H1 (cell line): ENCODE measurements at regions not wholly inside any gene's neighbourhood (a gene's known extent, or its start where the extent isn't known, plus 50 kb on each side); places are given as distances from the start of the nearest gene placed in this dataset.

Experiments
- CTCF ChIA-PET: fragments of 300-600 bp; sonication (Branson Sonifier 250); formaldehyde crosslinking; loops from one replicate; lab custom pipeline; 2021; ENCODE audit not compliant: partially characterized antibody; lab: Charles Lee
- POLR2A ChIA-PET: fragments of 300-600 bp; sonication (Branson Sonifier 250); formaldehyde crosslinking; loops from one replicate; lab custom pipeline; 2021; ENCODE audit warnings: inconsistent platforms; ENCODE audit not compliant: partially characterized antibody; lab: Charles Lee
- DNase-seq, 2 experiments: peaks; one replicate each; pipeline versions ENCODE4 v3.0.0 to v3.0.0-alpha.2; 2010 to 2022; ENCODE audit warnings: low spot score in 2 of 2, low read depth in 1 of 2, mixed read lengths in 1 of 2
- FAIRE-seq: peaks from 2 replicates; lab custom pipeline; 2011; peaks lifted over from hg19 to GRCh38; lab: Jason Lieb, UNC
- H2AFZ ChIP-seq: 2 replicates; pipeline ENCODE4 v1.8.1; 2012; ENCODE audit warnings: low read length, inconsistent platforms
- H2AK5ac ChIP-seq: 2 replicates; pipeline ENCODE4 v1.6.1; 2013; ENCODE audit warnings: low read depth, low read length
- H2BK120ac ChIP-seq: replicated peaks from 2 replicates; pipeline ENCODE3; 2013; ENCODE audit warnings: low read depth, low read length, inconsistent platforms
- H2BK12ac ChIP-seq: 2 replicates; pipeline ENCODE4 v1.6.1; 2013; ENCODE audit warnings: low read depth, low read length
- H2BK15ac ChIP-seq: 2 replicates; pipeline ENCODE4 v1.6.1; 2013; ENCODE audit warnings: low read length
- H2BK20ac ChIP-seq: 2 replicates; pipeline ENCODE4 v1.6.1; 2013; ENCODE audit warnings: low read length
- H2BK5ac ChIP-seq: 2 replicates; pipeline ENCODE4 v1.6.1; 2013; ENCODE audit warnings: low read depth, low read length
- H3K14ac ChIP-seq: 2 replicates; pipeline ENCODE4 v1.6.1; 2013; ENCODE audit warnings: inconsistent platforms; ENCODE audit not compliant: insufficient read length
- H3K18ac ChIP-seq: 2 replicates; pipeline ENCODE4 v1.6.1; 2013; ENCODE audit warnings: low read length; ENCODE audit errors: extremely low read depth
- H3K23ac ChIP-seq: 2 replicates; pipeline ENCODE4 v1.6.1; 2013; ENCODE audit warnings: inconsistent platforms; ENCODE audit not compliant: insufficient read length
- H3K23me2 ChIP-seq: 2 replicates; pipeline ENCODE4 v1.6.1; 2013; ENCODE audit warnings: low read depth, low read length
- H3K27ac ChIP-seq: 2 replicates; pipeline ENCODE4 v1.6.1; 2011; ENCODE audit warnings: low read depth, low read length, inconsistent platforms
- H3K27me3 ChIP-seq, 4 experiments: replicated peaks in 1 of 4; 1 replicate in 1 of 4; 2 replicates in 3 of 4; pipeline versions ENCODE4 v1.6.1 to v1.8.1; 2011 to 2013; ENCODE audit warnings: low read length in 3 of 4, mild to moderate bottlenecking in 3 of 4, inconsistent platforms in 2 of 4, mixed read lengths in 2 of 4, moderate library complexity in 1 of 4; ENCODE audit not compliant: control insufficient read depth in 3 of 4, insufficient read depth in 3 of 4; ENCODE audit errors: extremely low read depth in 1 of 4
- H3K36me3 ChIP-seq, 4 experiments: 2 replicates each; pipeline versions ENCODE4 v1.6.1 to v1.8.1; 2011 to 2013; ENCODE audit warnings: mild to moderate bottlenecking in 4 of 4, low read length in 3 of 4, moderate library complexity in 2 of 4, control low read depth in 1 of 4, inconsistent platforms in 1 of 4; ENCODE audit not compliant: insufficient read depth in 4 of 4, control insufficient read depth in 2 of 4
- H3K4ac ChIP-seq: replicated peaks from 2 replicates; pipeline ENCODE3; 2013; ENCODE audit warnings: low read length, low read depth, mixed read lengths, inconsistent platforms; ENCODE audit not compliant: insufficient read length
- H3K4me1 ChIP-seq, 4 experiments: replicated peaks in 1 of 4; 1 replicate in 1 of 4; 2 replicates in 3 of 4; pipeline versions ENCODE4 v1.6.1 to v1.8.1; 2011 to 2013; ENCODE audit warnings: low read length in 3 of 4, inconsistent platforms in 2 of 4, mixed read lengths in 1 of 4; ENCODE audit not compliant: insufficient read depth in 4 of 4, control insufficient read depth in 3 of 4
- H3K4me2 ChIP-seq, 2 experiments: 2 replicates each; pipeline versions ENCODE4 v1.6.1 to v1.8.1; 2011 to 2013; ENCODE audit warnings: low read depth in 2 of 2, low read length in 2 of 2, control low read depth in 1 of 2, inconsistent platforms in 1 of 2, mild to moderate bottlenecking in 1 of 2; ENCODE audit not compliant: insufficient read depth in 1 of 2
- H3K4me3 ChIP-seq, 4 experiments: fragments of 200-600, 300-600 bp in 1 of 4; sonication (generic), shearing (Covaris generic), sonication (Bioruptor Twin) in 1 of 4; 2 replicates each; pipeline versions ENCODE4 v1.5.1 to v1.8.1; 2011 to 2016; ENCODE audit warnings: low read length in 4 of 4, low read depth in 3 of 4, control low read depth in 2 of 4, inconsistent platforms in 2 of 4, mild to moderate bottlenecking in 2 of 4, mixed read lengths in 1 of 4, moderate library complexity in 1 of 4; ENCODE audit not compliant: insufficient read depth in 2 of 4; ENCODE audit errors: extremely low read depth in 1 of 4
- H3K56ac ChIP-seq: replicated peaks from 2 replicates; pipeline ENCODE3; 2013; ENCODE audit warnings: low read depth, mild to moderate bottlenecking, mixed read lengths, low read length, inconsistent platforms; ENCODE audit not compliant: insufficient read length
- H3K79me1 ChIP-seq: 2 replicates; pipeline ENCODE4 v1.6.1; 2013; ENCODE audit warnings: low read depth, low read length, control low read depth
- H3K79me2 ChIP-seq, 2 experiments: 2 replicates each; pipeline versions ENCODE4 v1.6.1 to v1.8.1; 2012 to 2013; ENCODE audit warnings: low read length in 2 of 2, mild to moderate bottlenecking in 2 of 2, inconsistent platforms in 1 of 2; ENCODE audit not compliant: insufficient read depth in 2 of 2, control insufficient read depth in 1 of 2
- H3K9ac ChIP-seq, 4 experiments: replicated peaks in 1 of 4; 1 replicate in 1 of 4; 2 replicates in 3 of 4; pipeline versions ENCODE4 v1.6.1 to v1.8.1; 2011 to 2013; ENCODE audit warnings: low read depth in 3 of 4, low read length in 3 of 4, control low read depth in 2 of 4, mild to moderate bottlenecking in 2 of 4, moderate library complexity in 2 of 4, inconsistent platforms in 1 of 4; ENCODE audit errors: extremely low read depth in 1 of 4
- H3K9me3 ChIP-seq, 2 experiments: 2 replicates each; pipeline versions ENCODE4 v1.6.1 to v1.8.1; 2012 to 2013; ENCODE audit warnings: mild to moderate bottlenecking in 2 of 2, moderate library complexity in 2 of 2, control low read depth in 1 of 2, inconsistent platforms in 1 of 2, low read depth in 1 of 2, low read length in 1 of 2, mixed read lengths in 1 of 2; ENCODE audit not compliant: insufficient read depth in 2 of 2
- H4K20me1 ChIP-seq, 2 experiments: replicated peaks in 1 of 2; 2 replicates each; pipeline versions ENCODE3 to v1.8.1; 2011 to 2013; ENCODE audit warnings: inconsistent platforms in 2 of 2, low read length in 2 of 2, mild to moderate bottlenecking in 1 of 2; ENCODE audit not compliant: insufficient read depth in 2 of 2, control insufficient read depth in 1 of 2
- H4K5ac ChIP-seq: 2 replicates; pipeline ENCODE4 v1.6.1; 2013; ENCODE audit warnings: low read length, low read depth, mixed read lengths, inconsistent platforms; ENCODE audit not compliant: insufficient read length
- H4K8ac ChIP-seq: 2 replicates; pipeline ENCODE4 v1.8.0; 2013; ENCODE audit warnings: mild to moderate bottlenecking, moderate library complexity, low read length, inconsistent platforms; ENCODE audit not compliant: insufficient read depth; ENCODE audit errors: extremely low read depth
- H4K91ac ChIP-seq: replicated peaks from 2 replicates; pipeline ENCODE3; 2013; ENCODE audit warnings: low read length, mixed read lengths, inconsistent platforms; ENCODE audit not compliant: insufficient read length
- CHD1 ChIP-seq: IDR thresholded peaks from 2 replicates; pipeline ENCODE4 v1.6.1; 2012; ENCODE audit warnings: low read depth, low read length, improper control_type of control experiment
- GABPA ChIP-seq: IDR thresholded peaks from 2 replicates; pipeline ENCODE4 v1.6.1; 2011; ENCODE audit warnings: mild to moderate bottlenecking, low read length, moderate library complexity, borderline replicate concordance; ENCODE audit not compliant: insufficient read depth
- JUN ChIP-seq: IDR thresholded peaks from 2 replicates; pipeline ENCODE4 v1.6.1; 2011; ENCODE audit warnings: low read depth, mild to moderate bottlenecking, improper control_type of control experiment, low read length
- MAFK ChIP-seq: IDR thresholded peaks from 2 replicates; pipeline ENCODE4 v1.6.1; 2012; ENCODE audit warnings: low read depth, mild to moderate bottlenecking, improper control_type of control experiment, low read length
- MAX ChIP-seq: IDR thresholded peaks from 2 replicates; pipeline ENCODE4 v1.6.1; 2012; ENCODE audit warnings: inconsistent platforms
- NRF1 ChIP-seq: IDR thresholded peaks from 2 replicates; pipeline ENCODE4 v1.6.1; 2011; ENCODE audit warnings: mild to moderate bottlenecking, low read depth, low read length, improper control_type of control experiment
- POLR2A ChIP-seq, 2 experiments: IDR thresholded peaks; 1 replicate in 1 of 2; 2 replicates in 1 of 2; pipeline ENCODE4 v1.6.1; 2011; ENCODE audit warnings: low read depth in 2 of 2, low read length in 2 of 2, mild to moderate bottlenecking in 2 of 2; ENCODE audit errors: control extremely low read depth in 1 of 2
- POLR2AphosphoS5 ChIP-seq: IDR thresholded peaks from 2 replicates; pipeline ENCODE4 v1.6.1; 2011; ENCODE audit warnings: low read depth, low read length
- SIN3A ChIP-seq, 2 experiments: IDR thresholded peaks in 1 of 2; conservative IDR thresholded peaks in 1 of 2; 2 replicates each; pipeline ENCODE4 v1.6.1; 2011 to 2012; ENCODE audit warnings: low read length in 2 of 2, improper control_type of control experiment in 1 of 2, low read depth in 1 of 2, mild to moderate bottlenecking in 1 of 2
- TBP ChIP-seq: IDR thresholded peaks from 2 replicates; pipeline ENCODE4 v1.6.1; 2011; ENCODE audit warnings: low read depth, low read length, improper control_type of control experiment
- WGBS, 2 experiments: shearing (Covaris generic) in 1 of 2; methylation state at CpG; one replicate each; pipeline versions ENCODE4 v1.1.6 to v1.1.7; 2013 to 2015; ENCODE audit warnings: low lambda C conversion rate in 2 of 2, mixed read lengths in 2 of 2, inconsistent platforms in 1 of 2, low coverage in 1 of 2, missing lambda C conversion rate in 1 of 2; ENCODE audit not compliant: insufficient replicate concordance in 2 of 2, insufficient coverage in 1 of 2, insufficient read length in 1 of 2; ENCODE audit errors: extremely low coverage in 1 of 2, missing lambda C conversion rate in 1 of 2; 5-methylcytosine and 5-hydroxymethylcytosine counted together

- POLR2A ChIA-PET = interaction anchor here (1.1 kb wide), 1 partner anchor 24 kb away, joined by 3 read pairs; no protein-coding TSS in a partner anchor
- H3K56ac ChIP-seq = no peak overlapping the region
- no peak for FAIRE-seq
Measured at GRCh38 chr4:3833326-3833989, 67.3 kb downstream of the ADRA2C start.

More at GRCh38 chr4:3833326-3833989, 67.3 kb downstream of the ADRA2C start:
- peak overlapping the region; percentile 37 for H4K91ac ChIP-seq
- no peak overlapping the region for H3K23ac ChIP-seq
- H2BK120ac ChIP-seq = no peak overlapping the region
- peaks cover 0 to 47% (median 37%) of the 10 kb centered on the region in 4 experiments; a peak in 6 of 7 replicates for H3K4me1 ChIP-seq
- no peak overlapping the region; the same call in 1 of the 2 replicates for H2AK5ac ChIP-seq
- no peak overlapping the region for H2AFZ ChIP-seq
- H3K18ac ChIP-seq = no peak overlapping the region
- TF ChIP-seq GABPA = no peak
- no peak for TF ChIP-seq POLR2AphosphoS5
- TF ChIP-seq MAX = no peak
- no peak for TF ChIP-seq JUN
- no peak for TF ChIP-seq MAFK
- no peak for TF ChIP-seq NRF1
- no peak for TF ChIP-seq SIN3A (conservative IDR thresholded peaks at IDR 0.05 in 1 of 2, IDR thresholded peaks at IDR 0.05 in 1 of 2; ENCODE audit: low read depth in 1 of 2, low read length in 2 of 2)
- TF ChIP-seq POLR2A (IDR thresholded peaks at IDR 0.05; ENCODE audit: control extremely low read depth in 1 of 2, low read depth in 2 of 2, low read length in 2 of 2) = no peak
- no peak for TF ChIP-seq CHD1
- TF ChIP-seq TBP = no peak
- H2BK5ac ChIP-seq = no peak overlapping the region
- no peak overlapping the region for H3K9ac ChIP-seq
- no peak overlapping the region for H3K4me3 ChIP-seq
- no peak for DNase-seq
- no peak overlapping the region for H3K27ac ChIP-seq
- CTCF ChIA-PET = interaction anchor here (0.8 to 9.1 kb wide), 10 partner anchors 9 to 320 kb away, joined by 3 to 37 read pairs (median 4); no protein-coding TSS in a partner anchor
- no peaks in the 10 kb centered on the region; a peak in 2 of 7 replicates for H3K27me3 ChIP-seq
- H4K5ac ChIP-seq = no peak overlapping the region
- no peak overlapping the region for H3K4me2 ChIP-seq
- no peaks in the 10 kb centered on the region for H3K79me2 ChIP-seq
- no peaks in the 10 kb centered on the region for H3K36me3 ChIP-seq
- WGBS, 2 experiments = 90% methylated on average over 18 of the region's 18 CpGs; no CpG with 5 or more reads in 1 of the 2 experiments
- H3K4ac ChIP-seq = no peak overlapping the region
- no peaks in the 10 kb centered on the region for H4K20me1 ChIP-seq
- no peak overlapping the region for H3K14ac ChIP-seq
- H2BK15ac ChIP-seq = peak overlapping the region; percentile 88; the same call in 1 of the 2 replicates
- no peak overlapping the region for H2BK20ac ChIP-seq
- peak overlapping the region; percentile 82 for H4K8ac ChIP-seq
- no peaks in the 10 kb centered on the region for H3K23me2 ChIP-seq
- H3K9me3 ChIP-seq = no peaks in the 10 kb centered on the region
- H3K79me1 ChIP-seq = no peaks in the 10 kb centered on the region
- peak overlapping the region; percentile 82; the same call in 1 of the 2 replicates for H2BK12ac ChIP-seq
